Panc1 (cell line): ENCODE measurements at regions not wholly inside any gene's neighbourhood (a gene's known extent, or its start where the extent isn't known, plus 50 kb on each side); places are given as distances from the start of the nearest gene placed in this dataset.

ENCODE experiments used
- CTCF ChIP-seq: fragments of 450-650 bp; IDR thresholded peaks from 2 replicates; pipeline ENCODE4 v1.5.1; 2017; ENCODE audit warnings: mild to moderate bottlenecking
- POLR2AphosphoS5 ChIP-seq: IDR thresholded peaks from 2 replicates; pipeline ENCODE4 v1.6.1; 2012; ENCODE audit warnings: mild to moderate bottlenecking, low read depth, low read length, moderate library complexity
- SIN3A ChIP-seq: IDR thresholded peaks from 2 replicates; pipeline ENCODE4 v1.6.1; 2012; ENCODE audit warnings: low read depth, mild to moderate bottlenecking, low read length, moderate library complexity, borderline replicate concordance; ENCODE audit not compliant: insufficient read depth
- TCF7L2 ChIP-seq: IDR thresholded peaks from 2 replicates; pipeline ENCODE4 v1.6.1; 2011; ENCODE audit warnings: mild to moderate bottlenecking, low read depth, low read length, inconsistent platforms

- TF ChIP-seq CTCF, result no peak
- TF ChIP-seq POLR2AphosphoS5, result no peak
- TF ChIP-seq SIN3A, result no peak
- TF ChIP-seq TCF7L2, result no peak
Observed at GRCh38 chr13:107209824-107210722, 642.1 kb upstream of the ARGLU1 start.
